ENCODE measurements at regions not wholly inside any gene's neighbourhood (a gene's known extent, or its start where the extent isn't known, plus 50 kb on each side); places are given as distances from the start of the nearest gene placed in this dataset.
"Not testable (repeated sequence)": the region's sequence is repeated elsewhere in the genome, so short reads cannot be mapped to it uniquely, and the experiment has no call there.

GRCh38 chr4:100630341-100630740 is 112.5 kb upstream of the EMCN start:
- DNase-seq, result no peak

GRCh38 chr4:100609810-100610209 is 92.0 kb upstream of the EMCN start:
- no peak for DNase-seq

- not testable (repeated sequence) for DNase-seq
These were observed 90.8 kb upstream of the EMCN start for GRCh38 chr4:100608651-100609050.

- no peak for DNase-seq
These were observed 87.3 kb upstream of the EMCN start for GRCh38 chr4:100605144-100605543.

GRCh38 chr4:100593935-100594334 is 76.1 kb upstream of the EMCN start:
- DNase-seq, result no peak

GRCh38 chr4:100591161-100591876 is 73.5 kb upstream of the EMCN start:
- no peak for DNase-seq

- no peak for DNase-seq
These were observed 72.5 kb upstream of the EMCN start for GRCh38 chr4:100590325-100590724.

- no peak for DNase-seq
These were observed 70.3 kb upstream of the EMCN start for GRCh38 chr4:100588076-100588475.

DNA sequence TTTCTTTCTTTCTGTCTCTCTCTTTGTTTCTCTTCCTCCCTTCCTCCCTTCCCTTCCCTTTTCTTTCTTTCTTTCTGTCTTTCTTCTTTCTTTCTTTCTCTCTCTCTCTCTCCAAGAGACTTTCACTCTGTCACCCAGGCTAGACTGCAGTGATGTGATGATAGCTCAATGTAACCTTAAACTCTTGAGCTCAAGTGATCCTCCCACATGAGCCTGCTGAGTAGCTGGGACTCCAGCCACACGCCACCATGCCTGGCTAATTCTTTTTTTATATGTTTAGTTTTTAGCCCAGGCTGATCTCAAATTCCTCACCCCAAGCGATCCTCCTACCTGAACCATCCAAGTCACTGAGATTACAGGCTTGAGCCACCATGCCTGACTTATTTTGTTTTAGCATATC is 64.3 kb upstream of the EMCN start:
- DNase-seq, result no peak

- DNase-seq, result no peak
These were observed 63.5 kb upstream of the EMCN start for GRCh38 chr4:100581337-100581736.

DNA sequence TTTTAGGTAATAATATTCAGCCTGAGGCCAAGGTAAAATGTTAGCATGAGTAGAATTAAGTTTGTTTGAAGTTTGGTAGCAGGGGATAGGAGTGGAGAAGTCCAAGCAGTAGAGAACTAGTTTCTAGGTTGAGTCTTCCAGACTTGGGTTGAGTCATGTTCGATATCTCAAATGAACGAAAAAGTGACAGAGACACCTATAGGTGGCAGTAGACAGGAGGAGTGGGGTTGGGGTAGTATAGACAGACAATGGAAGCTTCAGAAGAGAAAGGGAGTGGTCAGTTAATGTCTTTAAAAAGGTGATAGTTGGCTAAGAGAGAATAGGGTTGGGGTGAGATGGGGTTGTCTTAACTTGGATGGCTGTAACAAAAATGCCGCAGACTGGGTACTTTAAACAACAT is 58.7 kb upstream of the EMCN start:
- no peak for DNase-seq

GRCh38 chr4:100574607-100575006 is 56.8 kb upstream of the EMCN start:
- DNase-seq, result no peak

GRCh38 chr4:100569196-100569595 is 51.4 kb upstream of the EMCN start:
- no peak for DNase-seq

Measured in CD4-positive, alpha-beta T cell treated with Interleukin-17A for 1 hour (primary cell).